K562 (cell line): ENCODE measurements at regions not wholly inside any gene's neighbourhood (a gene's known extent, or its start where the extent isn't known, plus 50 kb on each side); places are given as distances from the start of the nearest gene placed in this dataset.

Experiments
- ATAC-seq: fragments of 200-7000 bp; cut with Tn5 transposase; 3 replicates; pipeline ENCODE4 v1.9.1; 2020; ENCODE audit warnings: moderate library complexity
- BruUV-seq: library from RNA; stranded (reverse); fragments of 400-500 nt; replicated peaks from 2 replicates; lab custom pipeline; 2021; lab: Mats Ljungman, UMichigan
- CTCF ChIA-PET: fragments of 300-600 bp; formaldehyde crosslinking; extraction: SDS; loops from one replicate; lab custom pipeline; 2021; ENCODE audit warnings: low intra/inter-chr PET ratio; lab: Yijun Ruan, JAX
- POLR2A ChIA-PET: fragments of 300-600, 350-650 bp; sonication (Branson Sonifier 250); formaldehyde crosslinking; extraction: SDS; loops from one replicate; lab custom pipeline; 2021; ENCODE audit warnings: antibody characterized with exemption, inconsistent platforms; lab: Yijun Ruan, JAX
- DNase-seq, 4 experiments: peaks; one replicate each; pipeline versions ENCODE4 v3.0.0 to v3.0.0-alpha.2; 2011 to 2018; ENCODE audit warnings: low spot score in 3 of 4, mixed read lengths in 3 of 4; ENCODE audit errors: extremely low read depth in 1 of 4
- FAIRE-seq: peaks from 2 replicates; lab custom pipeline; 2011; peaks lifted over from hg19 to GRCh38; lab: Jason Lieb, UNC
- H2AFZ ChIP-seq: 2 replicates; pipeline ENCODE4 v1.6.0; 2011; ENCODE audit warnings: low read depth, low read length, control low read depth, inconsistent platforms
- H3K27ac ChIP-seq: fragments of 200-600 bp; 3 replicates; pipeline ENCODE4 v1.8.0; 2011; ENCODE audit warnings: low read depth, mild to moderate bottlenecking, control low read depth, inconsistent platforms, low read length, moderate library complexity, mixed read lengths; ENCODE audit errors: extremely low read depth
- H3K27me3 ChIP-seq, 2 experiments: fragments of 300-600 bp in 1 of 2; 2 replicates in 1 of 2; 3 replicates in 1 of 2; pipeline versions ENCODE4 v1.6.0 to v1.8.0; 2011; ENCODE audit warnings: inconsistent platforms in 2 of 2, low read length in 2 of 2, mild to moderate bottlenecking in 1 of 2, mixed read lengths in 1 of 2, moderate library complexity in 1 of 2; ENCODE audit not compliant: control insufficient read depth in 2 of 2, insufficient read depth in 2 of 2
- H3K36me3 ChIP-seq: fragments of 300-600 bp; 3 replicates; pipeline ENCODE4 v1.8.0; 2011; ENCODE audit warnings: mild to moderate bottlenecking, low read length, inconsistent platforms; ENCODE audit not compliant: control insufficient read depth, insufficient read depth
- H3K4me1 ChIP-seq, 2 experiments: fragments of 200-600 bp in 1 of 2; replicated peaks in 1 of 2; 2 replicates in 1 of 2; 3 replicates in 1 of 2; pipeline versions ENCODE4 v1.5.1 to v1.8.0; 2011; ENCODE audit warnings: inconsistent platforms in 2 of 2, low read length in 2 of 2, mild to moderate bottlenecking in 1 of 2, mixed read lengths in 1 of 2, moderate library complexity in 1 of 2; ENCODE audit not compliant: control insufficient read depth in 2 of 2, insufficient read depth in 2 of 2
- H3K4me2 ChIP-seq: 2 replicates; pipeline ENCODE4 v1.6.1; 2011; ENCODE audit warnings: low read length, control low read depth, inconsistent platforms, mixed read lengths; ENCODE audit not compliant: insufficient read depth
- H3K4me3 ChIP-seq: fragments of 200-600 bp; sonication (generic), shearing (Covaris generic); 2 replicates; pipeline ENCODE4 v1.5.1; 2016; ENCODE audit warnings: control low read depth, inconsistent platforms
- H3K79me2 ChIP-seq: fragments of 200-600 bp; 3 replicates; pipeline ENCODE4 v1.8.0; 2011; ENCODE audit warnings: low read length, inconsistent platforms; ENCODE audit not compliant: control insufficient read depth, insufficient read depth
- H3K9ac ChIP-seq, 2 experiments: 2 replicates each; pipeline versions ENCODE4 v1.6.0 to v1.6.1; 2011; ENCODE audit warnings: low read depth in 2 of 2, low read length in 2 of 2, control low read depth in 1 of 2, inconsistent platforms in 1 of 2, mild to moderate bottlenecking in 1 of 2, mixed read lengths in 1 of 2; ENCODE audit not compliant: insufficient read depth in 1 of 2
- H3K9me1 ChIP-seq: one replicate; pipeline ENCODE4 v1.6.0; 2011; ENCODE audit warnings: inconsistent platforms, mild to moderate bottlenecking, low read length, moderate library complexity; ENCODE audit not compliant: control insufficient read depth, insufficient read depth
- H3K9me3 ChIP-seq: replicated peaks from 2 replicates; pipeline ENCODE4 v1.5.1; 2011; ENCODE audit warnings: low read depth, low read length, inconsistent platforms; ENCODE audit not compliant: control insufficient read depth, insufficient read depth
- H4K20me1 ChIP-seq: replicated peaks from 2 replicates; pipeline ENCODE4 v1.6.1; 2011; ENCODE audit warnings: low read length, inconsistent platforms, mixed read lengths; ENCODE audit not compliant: control insufficient read depth, insufficient read depth
- ATF3 ChIP-seq, 2 experiments: fragments of 450-650 bp in 1 of 2; sonication (generic) in 1 of 2; formaldehyde crosslinking in 1 of 2; IDR thresholded peaks in 1 of 2; conservative IDR thresholded peaks in 1 of 2; 2 replicates each; pipeline versions ENCODE4 v1.6.1 to v1.8.1; 2016 to 2023; ENCODE audit warnings: mild to moderate bottlenecking in 2 of 2, moderate library complexity in 2 of 2, inconsistent platforms in 1 of 2, missing genetic modification reagents in 1 of 2
- FOXM1 ChIP-seq, 2 experiments: fragments of 450-650 bp in 1 of 2; sonication (generic) in 1 of 2; formaldehyde crosslinking in 1 of 2; IDR thresholded peaks; 2 replicates each; pipeline versions ENCODE4 v1.6.1 to v1.9.0; 2017 to 2022; ENCODE audit warnings: low read depth in 2 of 2, mild to moderate bottlenecking in 2 of 2, missing genetic modification reagents in 1 of 2, moderate library complexity in 1 of 2
- KLF16 ChIP-seq: IDR thresholded peaks from 2 replicates; pipeline ENCODE4 v1.6.1; 2016; ENCODE audit warnings: antibody characterized with exemption
- MEIS2 ChIP-seq: fragments of 450-650 bp; IDR thresholded peaks from 2 replicates; pipeline ENCODE4 v1.6.1; 2014; ENCODE audit warnings: mild to moderate bottlenecking; ENCODE audit not compliant: partially characterized antibody
- PBX2 ChIP-seq, 2 experiments: IDR thresholded peaks in 1 of 2; conservative IDR thresholded peaks in 1 of 2; 2 replicates each; pipeline ENCODE4 v1.6.1; 2016; ENCODE audit warnings: low read depth in 2 of 2, mild to moderate bottlenecking in 1 of 2, missing compliant biosample characterization in 1 of 2, missing genetic modification characterization in 1 of 2, moderate library complexity in 1 of 2
- RAD51 ChIP-seq: fragments of 450-650 bp; IDR thresholded peaks from 2 replicates; pipeline ENCODE4 v1.7.1; 2016; ENCODE audit warnings: low read depth, mild to moderate bottlenecking, borderline replicate concordance
- SRSF7 ChIP-seq: fragments of 200-400 bp; formaldehyde crosslinking; optimal IDR thresholded peaks from 2 replicates; pipeline ENCODE3; 2017; ENCODE audit warnings: mild to moderate bottlenecking, low read depth, low read length
- TFE3 ChIP-seq: fragments of 450-650 bp; formaldehyde crosslinking; IDR thresholded peaks from 2 replicates; pipeline ENCODE4 v1.4.0; 2020; ENCODE audit warnings: mild to moderate bottlenecking, mixed read lengths
- ZNF57 ChIP-seq: fragments of 450-650 bp; formaldehyde crosslinking; IDR thresholded peaks from 2 replicates; pipeline ENCODE4 v1.4.0; 2020; ENCODE audit warnings: mild to moderate bottlenecking, moderate library complexity
- WGBS: fragments of 100-300 bp; shearing (Covaris generic); methylation state at CpG from one replicate; pipeline ENCODE4 v1.1.6; 2016; ENCODE audit warnings: low coverage, mixed read lengths; ENCODE audit not compliant: insufficient coverage; ENCODE audit errors: missing lambda C conversion rate; 5-methylcytosine and 5-hydroxymethylcytosine counted together
- in situ Hi-C: fragments of 300-500 bp; cut with MboI; formaldehyde crosslinking; loops from 4 replicates; pipeline ENCODE4 v1.15.0; 2018; ENCODE audit warnings: inconsistent platforms, mixed read lengths
- intact Hi-C: fragments of 100-400 bp; cut with micrococcal nuclease; formaldehyde crosslinking; loops from 2 replicates; pipeline ENCODE4 v1.14.2; 2022
- TF ChIP-seq, protein P1 (sequence below): fragments of 450-650 bp; IDR thresholded peaks from 2 replicates; pipeline ENCODE4 v1.6.1; 2016

DNA sequence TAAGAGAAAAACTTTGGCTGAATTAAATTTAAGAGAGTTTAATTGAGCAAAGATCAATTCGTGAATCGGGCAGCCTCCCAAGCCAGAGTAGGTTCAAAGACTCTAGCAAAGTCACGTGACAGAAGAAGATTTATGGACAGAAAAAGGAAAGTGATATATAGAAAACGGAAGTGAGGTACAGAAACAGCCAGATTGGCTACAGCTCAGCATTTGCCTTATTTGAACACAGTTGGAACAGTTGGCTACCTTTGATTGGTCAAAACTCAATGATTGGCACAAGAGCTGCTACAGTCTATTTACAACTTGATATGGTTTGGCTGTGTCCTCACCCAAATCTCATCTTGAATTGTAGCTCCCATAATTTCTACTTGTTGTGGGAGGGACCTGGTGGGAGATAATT is 102.6 kb downstream of the PLG start:
- H3K9me1 ChIP-seq: no peaks in the 10 kb centered on the region
- no peak for FAIRE-seq
- BruUV-seq: no TSS peak
- intact Hi-C loops: no loop called here
- 43% methylated on average over 4 of the region's 4 CpGs for WGBS
- H3K9me3 ChIP-seq: no peaks in the 10 kb centered on the region
- ATAC-seq: no peak
- DNase-seq: no peak
- H3K27me3 ChIP-seq: no peaks in the 10 kb centered on the region
- H3K79me2 ChIP-seq: no peaks in the 10 kb centered on the region
- TF ChIP-seq KLF16 (no peak), TFE3 (CRISPR knock-in tag) (peak; percentile 82), FOXM1 (IDR thresholded peaks at IDR 0.05; ENCODE audit: low read depth) (0 out of 2 replicates have a peak, but pooled peaks have one; percentile 50), FOXM1 (CRISPR knock-in tag; IDR thresholded peaks at IDR 0.05; ENCODE audit: low read depth) (no peak), ATF3 (IDR thresholded peaks at IDR 0.05) (no peak), ATF3 (CRISPR knock-in tag; conservative IDR thresholded peaks at IDR 0.05) (no peak), ZNF57 (CRISPR knock-in tag) (no peak), RAD51 (peak; percentile 70), SRSF7 (no peak), MEIS2 (peak; percentile 70), PBX2 (CRISPR knock-in tag; IDR thresholded peaks at IDR 0.05; ENCODE audit: low read depth) (no peak), PBX2 (tag; conservative IDR thresholded peaks at IDR 0.05; ENCODE audit: low read depth) (peak; percentile 48; the same call in 1 of the 2 replicates)
- TF ChIP-seq, protein P1, sequence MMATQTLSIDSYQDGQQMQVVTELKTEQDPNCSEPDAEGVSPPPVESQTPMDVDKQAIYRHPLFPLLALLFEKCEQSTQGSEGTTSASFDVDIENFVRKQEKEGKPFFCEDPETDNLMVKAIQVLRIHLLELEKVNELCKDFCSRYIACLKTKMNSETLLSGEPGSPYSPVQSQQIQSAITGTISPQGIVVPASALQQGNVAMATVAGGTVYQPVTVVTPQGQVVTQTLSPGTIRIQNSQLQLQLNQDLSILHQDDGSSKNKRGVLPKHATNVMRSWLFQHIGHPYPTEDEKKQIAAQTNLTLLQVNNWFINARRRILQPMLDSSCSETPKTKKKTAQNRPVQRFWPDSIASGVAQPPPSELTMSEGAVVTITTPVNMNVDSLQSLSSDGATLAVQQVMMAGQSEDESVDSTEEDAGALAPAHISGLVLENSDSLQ: peak; percentile 80
- H3K4me3 ChIP-seq: no peak overlapping the region
- H3K27ac ChIP-seq: no peak overlapping the region
- no peaks in the 10 kb centered on the region for H3K36me3 ChIP-seq
- POLR2A ChIA-PET: no interaction called here
- no peak overlapping the region for H3K4me2 ChIP-seq
- in situ Hi-C loops: no loop called here
- CTCF ChIA-PET: no interaction called here
- H3K4me1 ChIP-seq: peaks cover 0 to 4% of the 10 kb centered on the region in 2 experiments; a peak in 2 of 5 replicates
- no peak overlapping the region for H3K9ac ChIP-seq
- H4K20me1 ChIP-seq: no peaks in the 10 kb centered on the region
- no peak overlapping the region for H2AFZ ChIP-seq
